Activated naive CD8-positive, alpha-beta T cell treated with anti-CD3 and anti-CD28 coated beads, Interleukin-2, amount 10 ng/mL, durations not matched to agents 7 days and 5 days (primary cell): ENCODE measurements at regions not wholly inside any gene's neighbourhood (a gene's known extent, or its start where the extent isn't known, plus 50 kb on each side); places are given as distances from the start of the nearest gene placed in this dataset.
"Not testable (repeated sequence)": the region's sequence is repeated elsewhere in the genome, so short reads cannot be mapped to it uniquely, and the experiment has no call there.

Experiments
- ATAC-seq: fragments of 150-1000 bp; cut with Tn5 transposase; one replicate; pipeline ENCODE4 v1.10.0; 2021; ENCODE audit warnings: low read depth, moderate library complexity
- POLR2A ChIA-PET: fragments of 350-600 bp; sonication (Branson Sonifier 250); formaldehyde crosslinking; loops from one replicate; lab custom pipeline; 2021; ENCODE audit warnings: antibody characterized with exemption; lab: Charles Lee
- DNase-seq: peaks from one replicate; pipeline ENCODE4 v3.0.0; 2021
- H3K27ac Mint-ChIP-seq: one replicate; pipeline ENCODE4 v1.8.0; 2022; ENCODE audit warnings: mild to moderate bottlenecking, mixed read lengths
- H3K27me3 Mint-ChIP-seq: one replicate; pipeline ENCODE4 v1.8.0; 2022; ENCODE audit warnings: mild to moderate bottlenecking, moderate library complexity, mixed read lengths
- H3K36me3 Mint-ChIP-seq: one replicate; pipeline ENCODE4 v1.8.0; 2021; ENCODE audit warnings: mild to moderate bottlenecking, mixed read lengths
- H3K4me1 Mint-ChIP-seq: one replicate; pipeline ENCODE4 v1.8.0; 2021; ENCODE audit warnings: mixed read lengths
- H3K4me3 Mint-ChIP-seq: one replicate; pipeline ENCODE4 v1.8.0; 2022; ENCODE audit warnings: mild to moderate bottlenecking, moderate library complexity, mixed read lengths
- H3K9me3 Mint-ChIP-seq: one replicate; pipeline ENCODE4 v1.8.0; 2021; ENCODE audit warnings: mixed read lengths

- POLR2A ChIA-PET = interaction anchor here (0.7 kb wide), 1 partner anchor 60 kb away, joined by 6 read pairs; no protein-coding TSS in a partner anchor
Measured at GRCh38 chr15:91424001-91424400, 323.9 kb downstream of the SV2B start.

GRCh38 chr15:91426412-91426811 lies 326.4 kb downstream of the SV2B start:
- Mint-ChIP-seq H3K9me3 (peaks cover 19% of the 10 kb centered on the region), H3K4me1 (peaks cover 54% of the 10 kb centered on the region), H3K27me3 (no peaks in the 10 kb centered on the region), H3K27ac (peak overlapping the region; percentile 7), H3K36me3 (peaks cover 39% of the 10 kb centered on the region), H3K4me3 (peak overlapping the region; percentile 20)
- ATAC-seq = no peak
- DNase-seq = no peak
- POLR2A ChIA-PET = interaction anchor here (1.8 kb wide), 1 partner anchor 44 kb away, joined by 5 read pairs; no protein-coding TSS in a partner anchor

More at GRCh38 chr15:91424001-91424400, 323.9 kb downstream of the SV2B start:
- H3K27ac Mint-ChIP-seq = peak overlapping the region; percentile 70
- peak overlapping the region; percentile 11 for H3K4me3 Mint-ChIP-seq
- H3K27me3 Mint-ChIP-seq = no peaks in the 10 kb centered on the region
- peaks cover 47% of the 10 kb centered on the region for H3K4me1 Mint-ChIP-seq
- peaks cover 41% of the 10 kb centered on the region for H3K36me3 Mint-ChIP-seq
- DNase-seq = no peak
- no peak for ATAC-seq
- peaks cover 13% of the 10 kb centered on the region for H3K9me3 Mint-ChIP-seq

GRCh38 chr15:91429973-91430372 lies 329.9 kb downstream of the SV2B start:
- DNase-seq = no peak
- no peak overlapping the region for H3K27ac Mint-ChIP-seq

GRCh38 chr15:91431041-91431715 lies 331.1 kb downstream of the SV2B start:
- H3K36me3 Mint-ChIP-seq = peaks cover 21% of the 10 kb centered on the region
- no peak for DNase-seq
- no peak for ATAC-seq
- no peaks in the 10 kb centered on the region for H3K27me3 Mint-ChIP-seq
- POLR2A ChIA-PET = interaction anchor here (0.9 to 1.1 kb wide), 2 partner anchors 41 to 122 kb away, joined by 3 read pairs; no protein-coding TSS in a partner anchor
- no peak overlapping the region for H3K4me3 Mint-ChIP-seq
- no peak overlapping the region for H3K27ac Mint-ChIP-seq
- peaks cover 22% of the 10 kb centered on the region for H3K9me3 Mint-ChIP-seq
- peaks cover 19% of the 10 kb centered on the region for H3K4me1 Mint-ChIP-seq

More at GRCh38 chr15:91429973-91430372, 329.9 kb downstream of the SV2B start:
- Mint-ChIP-seq H3K9me3 (peaks cover 23% of the 10 kb centered on the region), H3K4me1 (peaks cover 26% of the 10 kb centered on the region), H3K4me3 (no peak overlapping the region), H3K27me3 (no peaks in the 10 kb centered on the region), H3K36me3 (peaks cover 27% of the 10 kb centered on the region)
- ATAC-seq = no peak
- POLR2A ChIA-PET = interaction anchor here (0.9 kb wide), 1 partner anchor 42 kb away, joined by 3 read pairs; no protein-coding TSS in a partner anchor

GRCh38 chr15:91435113-91435512 lies 335.1 kb downstream of the SV2B start:
- DNase-seq = no peak
- Mint-ChIP-seq H3K27me3 (no peaks in the 10 kb centered on the region), H3K4me1 (peaks cover 1% of the 10 kb centered on the region), H3K9me3 (peaks cover 14% of the 10 kb centered on the region), H3K27ac (no peak overlapping the region), H3K4me3 (no peak overlapping the region), H3K36me3 (peaks cover 14% of the 10 kb centered on the region)
- POLR2A ChIA-PET = no interaction called here
- no peak for ATAC-seq

GRCh38 chr15:91444656-91445055 lies 344.6 kb downstream of the SV2B start:
- Mint-ChIP-seq H3K27ac (no peak overlapping the region), H3K9me3 (peaks cover 8% of the 10 kb centered on the region), H3K36me3 (peaks cover 22% of the 10 kb centered on the region), H3K4me1 (peaks cover 5% of the 10 kb centered on the region), H3K4me3 (no peak overlapping the region), H3K27me3 (peaks cover 5% of the 10 kb centered on the region)
- ATAC-seq (no peak), DNase-seq (no peak)
- POLR2A ChIA-PET = no interaction called here

GRCh38 chr15:91445695-91446228 lies 345.7 kb downstream of the SV2B start:
- ATAC-seq (no peak), DNase-seq (no peak)
- Mint-ChIP-seq H3K27me3 (peaks cover 5% of the 10 kb centered on the region), H3K9me3 (peaks cover 13% of the 10 kb centered on the region), H3K4me1 (peaks cover 5% of the 10 kb centered on the region), H3K4me3 (no peak overlapping the region), H3K27ac (no peak overlapping the region), H3K36me3 (peaks cover 15% of the 10 kb centered on the region)
- POLR2A ChIA-PET = no interaction called here

- POLR2A ChIA-PET = no interaction called here
- Mint-ChIP-seq H3K27ac (no peak overlapping the region), H3K4me1 (peaks cover 14% of the 10 kb centered on the region)
Measured at GRCh38 chr15:91447991-91448644, 348.1 kb downstream of the SV2B start.

GRCh38 chr15:91453376-91453775 lies 353.3 kb downstream of the SV2B start:
- H3K9me3 Mint-ChIP-seq = peaks cover 41% of the 10 kb centered on the region
- H3K4me1 Mint-ChIP-seq = peaks cover 34% of the 10 kb centered on the region
- ATAC-seq, H3K27me3 Mint-ChIP-seq, DNase-seq: not testable (repeated sequence)
- POLR2A ChIA-PET = interaction anchor here (1.4 kb wide), 1 partner anchor 141 kb away, joined by 4 read pairs; no protein-coding TSS in a partner anchor
- peaks cover 58% of the 10 kb centered on the region for H3K36me3 Mint-ChIP-seq
- peak overlapping the region; percentile 48 for H3K4me3 Mint-ChIP-seq
- H3K27ac Mint-ChIP-seq = peak overlapping the region; percentile 76

More at GRCh38 chr15:91447991-91448644, 348.1 kb downstream of the SV2B start:
- ATAC-seq = no peak
- peaks cover 3% of the 10 kb centered on the region for H3K27me3 Mint-ChIP-seq
- no peak overlapping the region for H3K4me3 Mint-ChIP-seq
- H3K9me3 Mint-ChIP-seq = peaks cover 23% of the 10 kb centered on the region
- peaks cover 30% of the 10 kb centered on the region for H3K36me3 Mint-ChIP-seq
- DNase-seq = no peak

GRCh38 chr15:91456251-91456718 lies 356.2 kb downstream of the SV2B start:
- Mint-ChIP-seq H3K36me3 (peaks cover 51% of the 10 kb centered on the region), H3K27me3 (no peaks in the 10 kb centered on the region), H3K4me3 (no peak overlapping the region), H3K9me3 (peaks cover 35% of the 10 kb centered on the region), H3K4me1 (peaks cover 38% of the 10 kb centered on the region), H3K27ac (no peak overlapping the region)
- DNase-seq = no peak
- ATAC-seq = no peak
- POLR2A ChIA-PET = no interaction called here

- POLR2A ChIA-PET = no interaction called here
- Mint-ChIP-seq H3K4me3 (no peak overlapping the region), H3K4me1 (peaks cover 40% of the 10 kb centered on the region), H3K36me3 (peaks cover 51% of the 10 kb centered on the region), H3K9me3 (peaks cover 33% of the 10 kb centered on the region), H3K27me3 (no peaks in the 10 kb centered on the region), H3K27ac (no peak overlapping the region)
- ATAC-seq (no peak), DNase-seq (no peak)
Measured at GRCh38 chr15:91456921-91457320, 356.9 kb downstream of the SV2B start.

GRCh38 chr15:91461377-91461776 lies 361.3 kb downstream of the SV2B start:
- POLR2A ChIA-PET = no interaction called here

GRCh38 chr15:91465086-91465485 lies 365.0 kb downstream of the SV2B start:
- peaks cover 35% of the 10 kb centered on the region for H3K4me1 Mint-ChIP-seq
- POLR2A ChIA-PET = interaction anchor here (0.6 kb wide), 1 partner anchor 155 kb away, joined by 6 read pairs; no protein-coding TSS in a partner anchor
- no peak for DNase-seq

More at GRCh38 chr15:91461377-91461776, 361.3 kb downstream of the SV2B start:
- peaks cover 31% of the 10 kb centered on the region for H3K36me3 Mint-ChIP-seq
- ATAC-seq (no peak), DNase-seq (no peak)
- no peak overlapping the region for H3K27ac Mint-ChIP-seq
- H3K9me3 Mint-ChIP-seq = peaks cover 10% of the 10 kb centered on the region
- H3K4me1 Mint-ChIP-seq = peaks cover 16% of the 10 kb centered on the region
- no peak overlapping the region for H3K4me3 Mint-ChIP-seq
- no peaks in the 10 kb centered on the region for H3K27me3 Mint-ChIP-seq

More at GRCh38 chr15:91465086-91465485, 365.0 kb downstream of the SV2B start:
- Mint-ChIP-seq H3K9me3 (peaks cover 8% of the 10 kb centered on the region), H3K27me3 (no peaks in the 10 kb centered on the region), H3K27ac (no peak overlapping the region), H3K4me3 (no peak overlapping the region), H3K36me3 (peaks cover 38% of the 10 kb centered on the region)
- no peak for ATAC-seq
